HG02571 (cell line): ENCODE measurements at regions not wholly inside any gene's neighbourhood (a gene's known extent, or its start where the extent isn't known, plus 50 kb on each side); places are given as distances from the start of the nearest gene placed in this dataset.
"Not testable (repeated sequence)": the region's sequence is repeated elsewhere in the genome, so short reads cannot be mapped to it uniquely, and the experiment has no call there.

Experiments used
- ATAC-seq: cut with Tn5 transposase; IDR thresholded peaks from one replicate; pipeline ENCODE4 v1.9.1; 2021; ENCODE audit warnings: mild to moderate bottlenecking, moderate library complexity; ENCODE audit not compliant: unreplicated experiment

GRCh38 chr6:63440057-63440456 lies 120.3 kb upstream of the LGSN start:
- ATAC-seq: no peak

GRCh38 chr6:63440594-63440993 lies 120.8 kb upstream of the LGSN start:
- ATAC-seq: no peak

- ATAC-seq: peak; percentile 85
Measured at GRCh38 chr6:63441266-63441956, 121.6 kb upstream of the LGSN start.

GRCh38 chr6:63442870-63443269 lies 123.1 kb upstream of the LGSN start:
- no peak for ATAC-seq

- ATAC-seq: no peak
Measured at GRCh38 chr6:63444768-63445167, 125.0 kb upstream of the LGSN start.

GRCh38 chr6:63446405-63446804 lies 125.9 kb upstream of the LOC128125822 start:
- ATAC-seq: no peak

GRCh38 chr6:63447134-63447533 lies 125.1 kb upstream of the LOC128125822 start:
- ATAC-seq: no peak

GRCh38 chr6:63448229-63448628 lies 124.1 kb upstream of the LOC128125822 start:
- ATAC-seq: no peak

- no peak for ATAC-seq
Measured at GRCh38 chr6:63449714-63450113, 122.6 kb upstream of the LOC128125822 start.

GRCh38 chr6:63451238-63451637 lies 121.0 kb upstream of the LOC128125822 start:
- no peak for ATAC-seq

GRCh38 chr6:63452125-63452524 lies 120.2 kb upstream of the LOC128125822 start:
- no peak for ATAC-seq

- no peak for ATAC-seq
Measured at GRCh38 chr6:63456734-63457133, 115.5 kb upstream of the LOC128125822 start.

GRCh38 chr6:63458480-63459115 lies 113.7 kb upstream of the LOC128125822 start:
- ATAC-seq: peak; percentile 77

GRCh38 chr6:63459814-63460213 lies 112.5 kb upstream of the LOC128125822 start:
- ATAC-seq: no peak

- ATAC-seq: no peak
Measured at GRCh38 chr6:63460971-63461370, 111.3 kb upstream of the LOC128125822 start.

GRCh38 chr6:63464060-63464459 lies 108.2 kb upstream of the LOC128125822 start:
- ATAC-seq: no peak

GRCh38 chr6:63465750-63466149 lies 106.5 kb upstream of the LOC128125822 start:
- no peak for ATAC-seq

GRCh38 chr6:63466242-63466733 lies 106.0 kb upstream of the LOC128125822 start:
- no peak for ATAC-seq

GRCh38 chr6:63467247-63467954 lies 104.9 kb upstream of the LOC128125822 start:
- ATAC-seq: no peak

- ATAC-seq: not testable (repeated sequence)
Measured at GRCh38 chr6:63471145-63471544, 101.1 kb upstream of the LOC128125822 start.

- no peak for ATAC-seq
Measured at GRCh38 chr6:63471654-63472053, 100.6 kb upstream of the LOC128125822 start.

- no peak for ATAC-seq
Measured at GRCh38 chr6:63475707-63476106, 96.6 kb upstream of the LOC128125822 start.
